ENCODE measurements at regions not wholly inside any gene's neighbourhood (a gene's known extent, or its start where the extent isn't known, plus 50 kb on each side); places are given as distances from the start of the nearest gene placed in this dataset.

DNA sequence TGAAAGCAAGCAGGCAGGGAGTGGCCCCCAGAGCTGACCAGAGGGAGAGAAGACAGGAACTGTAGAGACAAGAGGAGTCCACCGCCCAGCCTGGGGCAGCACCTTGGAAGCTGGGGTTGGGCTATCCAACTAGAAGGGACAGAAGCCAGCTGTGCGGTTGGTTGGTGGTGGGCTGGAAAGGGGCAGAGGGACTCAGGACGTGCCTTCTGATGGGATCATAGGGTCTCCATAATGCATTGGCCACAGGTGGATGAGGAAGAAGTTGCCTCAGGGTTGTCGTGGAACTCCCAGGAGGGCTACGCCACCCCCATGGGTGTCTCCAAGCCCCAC lies 114.0 kb upstream of the RET start:
- TF ChIP-seq, protein P1, sequence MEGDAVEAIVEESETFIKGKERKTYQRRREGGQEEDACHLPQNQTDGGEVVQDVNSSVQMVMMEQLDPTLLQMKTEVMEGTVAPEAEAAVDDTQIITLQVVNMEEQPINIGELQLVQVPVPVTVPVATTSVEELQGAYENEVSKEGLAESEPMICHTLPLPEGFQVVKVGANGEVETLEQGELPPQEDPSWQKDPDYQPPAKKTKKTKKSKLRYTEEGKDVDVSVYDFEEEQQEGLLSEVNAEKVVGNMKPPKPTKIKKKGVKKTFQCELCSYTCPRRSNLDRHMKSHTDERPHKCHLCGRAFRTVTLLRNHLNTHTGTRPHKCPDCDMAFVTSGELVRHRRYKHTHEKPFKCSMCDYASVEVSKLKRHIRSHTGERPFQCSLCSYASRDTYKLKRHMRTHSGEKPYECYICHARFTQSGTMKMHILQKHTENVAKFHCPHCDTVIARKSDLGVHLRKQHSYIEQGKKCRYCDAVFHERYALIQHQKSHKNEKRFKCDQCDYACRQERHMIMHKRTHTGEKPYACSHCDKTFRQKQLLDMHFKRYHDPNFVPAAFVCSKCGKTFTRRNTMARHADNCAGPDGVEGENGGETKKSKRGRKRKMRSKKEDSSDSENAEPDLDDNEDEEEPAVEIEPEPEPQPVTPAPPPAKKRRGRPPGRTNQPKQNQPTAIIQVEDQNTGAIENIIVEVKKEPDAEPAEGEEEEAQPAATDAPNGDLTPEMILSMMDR (optimal IDR thresholded peaks at IDR 0.05 in 1 of 3, IDR thresholded peaks at IDR 0.05 in 1 of 3, conservative IDR thresholded peaks at IDR 0.05 in 1 of 3; ENCODE audit: extremely low read depth in 1 of 3, insufficient read depth in 2 of 3, low read length in 3 of 3): no peak
- TF ChIP-seq EZH2 (IDR thresholded peaks at IDR 0.05; ENCODE audit: low read length): no peak
- H3K9me1 ChIP-seq (ENCODE audit: control insufficient read depth, extremely low read depth, insufficient read depth, low read length): no peaks in the 10 kb centered on the region
- H3K36me3 ChIP-seq (ENCODE audit: control insufficient read depth in 2 of 2, extremely low read depth in 1 of 2, insufficient read depth in 2 of 2, low read length in 2 of 2): no peaks in the 10 kb centered on the region
- FAIRE-seq (no peak), DNase-seq (ENCODE audit: low read depth, low spot score) (no peak)
- no peaks in the 10 kb centered on the region for H4K20me1 ChIP-seq (ENCODE audit: control insufficient read depth, extremely low read depth, insufficient read depth, low read length)
- H3K4me3 ChIP-seq (ENCODE audit: control insufficient read depth in 2 of 3, extremely low read depth in 1 of 3, insufficient read depth in 2 of 3, low read depth in 1 of 3, low read length in 3 of 3): no peak overlapping the region
- no peak overlapping the region for H3K9ac ChIP-seq (ENCODE audit: control insufficient read depth, extremely low read depth, insufficient read depth, low read length)
- dilution Hi-C loops (cut with MboI; ENCODE audit: extremely low pct_ligation_motif_present, low sequenced_read_pairs): no loop called here
- H3K79me2 ChIP-seq (ENCODE audit: control insufficient read depth, insufficient read depth, low read length): no peaks in the 10 kb centered on the region
- H3K27me3 ChIP-seq (ENCODE audit: control insufficient read depth, extremely low read depth, insufficient read depth, low read length): no peaks in the 10 kb centered on the region
- H3K4me1 ChIP-seq (ENCODE audit: control insufficient read depth, extremely low read depth, insufficient read depth, low read length): peaks cover 8% of the 10 kb centered on the region
- H2AFZ ChIP-seq (ENCODE audit: control insufficient read depth, low read length): no peak overlapping the region
- no peak overlapping the region for H3K27ac ChIP-seq (ENCODE audit: control insufficient read depth, insufficient read depth, low read length)
- no peaks in the 10 kb centered on the region for H3K9me3 ChIP-seq (ENCODE audit: control insufficient read depth, low read depth, low read length)
- H3K4me2 ChIP-seq (ENCODE audit: control insufficient read depth, extremely low read depth, insufficient read depth, low read depth, low read length): no peak overlapping the region

DNA sequence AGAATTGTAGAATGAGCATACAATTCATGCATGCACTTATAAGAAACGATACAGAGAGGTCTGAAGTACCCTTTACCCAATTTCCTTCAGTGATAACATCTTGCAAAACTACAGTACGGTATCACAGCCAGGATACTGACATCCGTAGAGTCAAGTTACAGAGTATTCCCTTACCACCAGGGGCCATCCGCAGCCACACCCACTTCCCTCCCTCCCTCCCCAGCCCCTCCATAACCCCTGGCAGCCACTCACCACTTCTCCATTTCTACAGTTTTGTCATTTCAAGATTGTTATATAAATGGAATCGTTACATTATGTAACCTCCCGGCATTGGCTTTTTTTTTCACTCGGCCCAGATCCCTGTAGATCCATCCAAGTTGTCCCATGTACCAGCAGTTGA lies 113.6 kb upstream of the RET start:
- Histone ChIP-seq H3K9me3 (ENCODE audit: control insufficient read depth, low read depth, low read length) (no peaks in the 10 kb centered on the region), H3K9me1 (ENCODE audit: control insufficient read depth, extremely low read depth, insufficient read depth, low read length) (no peaks in the 10 kb centered on the region), H3K27me3 (ENCODE audit: control insufficient read depth, extremely low read depth, insufficient read depth, low read length) (no peaks in the 10 kb centered on the region), H3K36me3 (ENCODE audit: control insufficient read depth in 2 of 2, extremely low read depth in 1 of 2, insufficient read depth in 2 of 2, low read length in 2 of 2) (no peaks in the 10 kb centered on the region), H3K27ac (ENCODE audit: control insufficient read depth, insufficient read depth, low read length) (no peak overlapping the region), H4K20me1 (ENCODE audit: control insufficient read depth, extremely low read depth, insufficient read depth, low read length) (no peaks in the 10 kb centered on the region), H3K4me1 (ENCODE audit: control insufficient read depth, extremely low read depth, insufficient read depth, low read length) (peaks cover 8% of the 10 kb centered on the region), H3K4me2 (ENCODE audit: control insufficient read depth, extremely low read depth, insufficient read depth, low read depth, low read length) (no peak overlapping the region), H3K79me2 (ENCODE audit: control insufficient read depth, insufficient read depth, low read length) (no peaks in the 10 kb centered on the region), H3K9ac (ENCODE audit: control insufficient read depth, extremely low read depth, insufficient read depth, low read length) (no peak overlapping the region), H3K4me3 (ENCODE audit: control insufficient read depth in 2 of 3, extremely low read depth in 1 of 3, insufficient read depth in 2 of 3, low read depth in 1 of 3, low read length in 3 of 3) (no peak overlapping the region), H2AFZ (ENCODE audit: control insufficient read depth, low read length) (no peak overlapping the region)
- dilution Hi-C loops (cut with MboI; ENCODE audit: extremely low pct_ligation_motif_present, low sequenced_read_pairs): no loop called here
- DNase-seq (ENCODE audit: low read depth, low spot score) (no peak), FAIRE-seq (no peak)
- no peak for TF ChIP-seq EZH2 (IDR thresholded peaks at IDR 0.05; ENCODE audit: low read length)
- TF ChIP-seq, protein P1 (optimal IDR thresholded peaks at IDR 0.05 in 1 of 3, IDR thresholded peaks at IDR 0.05 in 1 of 3, conservative IDR thresholded peaks at IDR 0.05 in 1 of 3; ENCODE audit: extremely low read depth in 1 of 3, insufficient read depth in 2 of 3, low read length in 3 of 3): no peak
